ENCODE measurements at regions not wholly inside any gene's neighbourhood (a gene's known extent, or its start where the extent isn't known, plus 50 kb on each side); places are given as distances from the start of the nearest gene placed in this dataset.

GRCh38 chr18:7288544-7288943 is 57.7 kb downstream of the LRRC30 start:
- no peak for DNase-seq

GRCh38 chr18:7290077-7290476 is 59.2 kb downstream of the LRRC30 start:
- no peak for DNase-seq

- no peak for DNase-seq
These were observed 60.2 kb downstream of the LRRC30 start for GRCh38 chr18:7291046-7291445.

GRCh38 chr18:7298149-7298548 is 67.3 kb downstream of the LRRC30 start:
- no peak for DNase-seq

- no peak for DNase-seq
These were observed 70.2 kb downstream of the LRRC30 start for GRCh38 chr18:7301094-7301493.

- no peak for DNase-seq
These were observed 72.6 kb downstream of the LRRC30 start for GRCh38 chr18:7303316-7304060.

GRCh38 chr18:7304061-7304370 is 73.1 kb downstream of the LRRC30 start:
- DNase-seq, result no peak

- no peak for DNase-seq
These were observed 74.5 kb downstream of the LRRC30 start for GRCh38 chr18:7305416-7305815.

GRCh38 chr18:7307030-7307429 is 76.1 kb downstream of the LRRC30 start:
- no peak for DNase-seq

GRCh38 chr18:7307526-7307925 is 76.6 kb downstream of the LRRC30 start:
- no peak for DNase-seq

GRCh38 chr18:7317804-7318231 is 86.9 kb downstream of the LRRC30 start:
- DNase-seq, result no peak

GRCh38 chr18:7319161-7319560 is 88.3 kb downstream of the LRRC30 start:
- DNase-seq, result no peak

- DNase-seq, result no peak
These were observed 90.9 kb downstream of the LRRC30 start for GRCh38 chr18:7321831-7322230.

- DNase-seq, result no peak
These were observed 92.1 kb downstream of the LRRC30 start for GRCh38 chr18:7322817-7323485.

GRCh38 chr18:7325126-7325430 is 94.2 kb downstream of the LRRC30 start:
- no peak for DNase-seq

GRCh38 chr18:7329016-7329415 is 98.1 kb downstream of the LRRC30 start:
- DNase-seq, result no peak

- DNase-seq, result no peak
These were observed 101.6 kb downstream of the LRRC30 start for GRCh38 chr18:7332452-7332851.

- DNase-seq, result no peak
These were observed 102.2 kb downstream of the LRRC30 start for GRCh38 chr18:7333025-7333562.

GRCh38 chr18:7334973-7335568 is 104.2 kb downstream of the LRRC30 start:
- DNase-seq, result no peak

GRCh38 chr18:7336623-7337022 is 105.7 kb downstream of the LRRC30 start:
- no peak for DNase-seq

GRCh38 chr18:7338846-7339245 is 108.0 kb downstream of the LRRC30 start:
- no peak for DNase-seq

- DNase-seq, result no peak
These were observed 110.9 kb downstream of the LRRC30 start for GRCh38 chr18:7341581-7342337.

GRCh38 chr18:7349181-7349837 is 118.4 kb downstream of the LRRC30 start:
- DNase-seq, result no peak

Data from hindlimb muscle (tissue), 1 donor.